ENCODE measurements at regions not wholly inside any gene's neighbourhood (a gene's known extent, or its start where the extent isn't known, plus 50 kb on each side); places are given as distances from the start of the nearest gene placed in this dataset.

DNA sequence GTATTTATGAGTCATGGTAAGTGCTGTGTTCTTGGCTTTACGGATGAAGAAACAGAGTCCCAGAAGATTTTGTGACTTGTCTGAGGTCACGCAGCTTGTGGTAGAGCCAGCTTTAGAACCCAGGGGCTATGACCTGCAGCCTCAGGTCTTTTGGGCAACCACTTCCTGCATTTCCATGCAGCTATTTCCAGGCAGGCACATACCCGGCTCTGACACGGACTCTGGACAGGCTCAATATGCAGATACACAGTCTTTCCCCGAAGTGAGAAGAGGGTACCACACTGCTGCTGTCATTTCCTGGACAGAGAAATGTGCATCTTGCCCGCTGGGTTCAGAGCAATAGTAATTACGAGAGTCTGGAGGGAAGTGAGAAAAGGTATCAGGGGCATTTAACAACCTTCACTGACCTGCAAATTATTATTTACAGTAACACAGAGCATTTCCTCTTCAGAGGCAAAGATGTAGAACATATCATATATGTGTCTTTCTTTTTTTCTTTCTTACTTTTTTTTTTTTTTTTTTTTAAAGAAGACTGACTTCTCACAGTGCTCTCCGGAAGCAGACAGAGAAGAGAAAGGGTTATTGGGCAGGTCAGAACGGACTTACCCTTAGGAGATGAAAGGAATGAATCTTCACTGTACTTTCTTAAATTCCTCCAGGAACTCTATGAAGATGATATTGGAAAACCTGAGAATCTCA is 185.1 kb downstream of the CLIC5 start:
- no peak for DNase-seq

DNA sequence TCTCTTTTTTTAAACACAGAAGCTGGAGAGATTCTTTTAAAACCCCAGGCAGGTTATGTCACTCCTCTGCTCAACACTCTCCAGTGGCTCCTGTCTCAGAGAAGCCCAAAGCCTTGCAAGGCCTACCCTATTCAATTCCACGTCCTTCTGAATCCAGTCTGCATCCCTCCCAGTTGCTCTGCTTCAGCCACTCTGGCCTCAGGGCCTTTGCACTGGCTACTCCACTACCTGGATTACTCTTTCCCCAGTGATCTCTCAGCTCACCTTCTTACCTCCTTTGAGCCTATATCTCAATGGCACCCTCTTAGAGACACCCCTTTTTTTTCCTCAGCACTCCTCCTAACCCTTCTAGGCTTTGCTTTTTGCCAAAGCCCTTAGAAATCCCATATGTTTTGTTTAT is 185.8 kb downstream of the CLIC5 start:
- DNase-seq: no peak

DNA sequence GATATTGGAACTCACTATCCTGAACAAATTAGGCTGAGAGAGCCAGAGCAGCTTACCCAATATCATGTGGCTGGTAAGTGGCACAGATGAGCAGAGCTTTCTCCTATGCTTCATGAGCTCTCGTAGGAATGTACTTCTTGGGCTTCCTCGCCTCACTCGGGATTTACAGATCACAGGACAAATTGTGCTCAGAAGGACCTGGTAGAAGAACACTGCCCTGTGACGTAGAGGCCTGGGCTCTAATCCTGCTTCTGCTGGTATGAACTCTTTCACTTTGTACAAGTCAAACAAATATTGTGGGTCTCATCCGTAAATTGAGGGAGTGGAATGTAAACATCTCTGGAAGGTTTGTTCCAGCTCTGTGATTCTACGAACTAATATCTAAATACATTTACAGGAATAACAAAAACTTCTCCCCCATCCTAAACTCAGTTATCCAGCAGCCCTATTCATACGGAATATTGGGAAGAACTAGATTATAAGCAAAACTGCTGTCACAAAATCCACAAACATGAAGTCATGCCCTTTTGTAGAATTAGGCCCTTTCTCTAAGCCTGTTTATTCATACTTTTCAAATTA is 187.6 kb downstream of the CLIC5 start:
- DNase-seq: no peak

DNA sequence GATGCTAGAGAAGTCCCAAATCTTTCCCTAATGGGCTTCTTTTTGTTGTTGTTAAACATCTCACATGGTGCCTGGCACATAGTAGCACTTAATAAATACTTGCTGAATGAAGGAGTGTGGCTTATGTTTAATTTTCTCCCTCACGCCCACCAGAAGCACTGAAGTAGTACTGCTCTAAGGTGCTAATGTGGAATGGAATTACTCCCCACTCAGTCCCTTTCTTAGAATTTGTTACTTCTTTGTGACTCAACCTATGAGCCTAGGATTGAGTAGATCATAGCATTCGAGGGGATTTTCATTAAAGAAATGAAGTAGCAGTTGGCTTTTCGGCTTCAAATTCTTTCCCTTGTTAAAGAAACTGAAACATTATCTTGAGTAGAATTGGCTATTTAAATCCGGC is 192.8 kb downstream of the CLIC5 start:
- DNase-seq: no peak

DNA sequence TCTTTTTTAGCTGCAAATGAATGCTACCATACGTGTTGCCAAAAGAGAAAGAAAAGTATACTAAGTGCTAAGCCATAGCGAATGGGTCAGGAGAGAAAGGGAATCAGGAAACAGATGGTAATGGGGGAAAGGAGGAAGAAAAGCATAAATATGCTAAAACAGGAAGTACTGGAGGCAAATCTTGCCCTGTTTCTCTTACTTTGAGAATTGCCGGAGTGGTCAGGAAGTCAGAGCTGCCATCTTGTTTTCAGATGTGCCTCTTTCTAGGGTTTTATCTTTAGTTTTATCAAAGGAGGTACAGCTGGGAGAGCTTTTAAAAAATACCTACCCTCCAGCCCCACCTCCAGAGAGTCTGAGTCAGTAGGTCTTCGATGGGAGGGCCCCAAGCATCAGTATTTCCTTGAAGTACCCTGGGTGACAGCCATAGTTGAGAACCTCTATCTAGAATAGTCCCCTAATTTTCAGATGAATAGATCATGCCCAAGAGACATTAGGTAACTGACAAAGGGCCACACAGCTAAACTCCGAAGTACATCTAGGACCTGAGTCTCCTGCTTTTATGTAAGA is 193.3 kb downstream of the CLIC5 start:
- DNase-seq: no peak

DNA sequence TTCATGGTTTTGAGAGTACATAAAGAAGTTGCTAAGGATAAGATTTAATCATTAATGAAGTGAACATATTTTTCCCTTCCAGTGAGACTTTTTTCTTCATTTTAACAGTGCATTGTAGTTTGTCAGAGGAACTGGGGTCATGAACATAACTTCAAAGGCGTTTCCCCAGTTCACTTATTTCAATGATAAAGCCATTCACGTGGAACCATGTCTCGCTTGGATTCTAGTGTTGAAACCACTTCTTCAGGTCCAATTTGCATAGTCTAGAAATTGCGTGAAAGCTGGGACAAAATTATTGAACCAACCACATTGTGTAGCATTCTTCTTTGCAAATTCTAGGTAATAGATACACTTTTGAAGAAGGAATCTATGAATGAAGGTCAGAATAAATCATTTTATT is 197.0 kb downstream of the CLIC5 start:
- no peak for DNase-seq

DNA sequence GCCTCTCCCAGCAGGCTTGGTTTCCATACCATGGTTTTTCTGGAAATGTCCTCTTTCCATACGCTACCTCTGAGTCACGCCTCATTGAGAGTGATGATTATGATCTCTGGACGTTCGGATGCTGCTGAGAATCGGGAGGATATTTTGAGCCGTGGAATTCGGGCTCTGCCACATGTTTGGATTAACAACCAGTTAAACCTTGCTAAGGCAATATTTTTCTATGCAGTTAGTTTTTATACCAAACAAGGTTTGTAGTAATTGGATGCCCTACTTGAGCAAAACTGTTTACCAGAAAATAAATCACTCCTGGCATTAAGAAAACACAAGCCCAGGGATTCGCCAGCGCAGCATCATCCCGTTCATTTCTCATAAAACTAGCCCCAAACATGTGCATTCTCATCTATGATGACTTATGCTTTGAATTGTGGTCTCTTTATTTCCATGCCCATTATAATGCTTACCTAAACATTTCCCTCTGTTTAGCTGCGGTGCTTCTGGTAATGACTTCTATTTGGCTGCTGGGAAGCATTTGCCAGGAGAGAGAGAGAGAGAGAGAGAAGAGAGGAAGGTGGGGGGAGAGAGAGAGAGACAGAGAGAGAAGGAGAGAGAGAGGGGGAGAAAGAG is 198.9 kb downstream of the CLIC5 start:
- no peak for DNase-seq

DNA sequence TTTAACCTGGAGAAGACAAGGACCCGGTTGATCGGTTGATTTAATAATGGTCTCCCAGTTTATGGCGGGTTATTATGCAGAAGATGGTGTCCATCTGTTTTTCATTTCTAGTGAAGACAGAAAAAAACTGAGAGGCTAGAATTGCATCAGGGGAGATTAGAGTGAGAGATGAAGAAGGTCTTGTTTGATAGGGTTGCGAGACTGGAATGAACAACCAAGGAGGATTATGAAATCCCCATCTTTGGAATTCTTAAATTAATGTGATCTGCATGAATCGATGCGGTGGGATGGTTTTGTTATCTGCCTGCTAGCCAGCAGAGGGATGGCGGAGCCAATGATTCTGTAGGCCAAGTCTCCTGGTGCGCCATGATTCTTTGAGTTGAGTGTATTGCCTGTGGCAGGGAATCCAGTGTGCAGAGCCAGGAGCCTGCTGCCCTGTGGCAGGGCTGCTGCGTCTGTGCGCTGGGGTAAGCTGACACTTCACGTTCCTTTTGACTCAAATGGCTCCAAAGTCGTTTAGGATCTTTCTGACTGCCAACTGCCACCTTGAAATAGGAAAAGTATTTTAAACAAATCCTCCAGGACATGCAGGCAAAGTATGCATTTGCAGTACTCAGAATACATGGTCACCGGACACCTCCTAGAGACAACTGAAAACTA is 200.1 kb downstream of the CLIC5 start:
- DNase-seq: no peak

DNA sequence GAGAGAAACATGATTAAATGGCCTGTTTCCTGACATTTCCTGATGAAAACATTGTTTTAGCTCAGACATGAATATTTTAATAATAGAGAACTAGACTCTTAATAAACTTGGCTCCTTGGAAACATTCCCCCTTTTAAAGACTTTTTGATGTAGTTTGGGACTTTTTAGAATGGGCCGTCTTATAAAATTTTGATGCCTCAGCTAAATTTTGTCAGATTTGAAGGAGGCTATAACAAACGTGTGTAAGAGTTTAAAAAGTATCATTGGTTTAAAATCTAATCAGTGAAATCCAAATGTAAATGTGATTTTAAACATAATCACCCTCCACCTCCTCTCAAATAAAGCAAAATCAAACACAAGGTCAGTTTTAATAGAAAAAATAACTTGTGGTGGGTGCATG is 200.9 kb downstream of the CLIC5 start:
- DNase-seq: no peak

DNA sequence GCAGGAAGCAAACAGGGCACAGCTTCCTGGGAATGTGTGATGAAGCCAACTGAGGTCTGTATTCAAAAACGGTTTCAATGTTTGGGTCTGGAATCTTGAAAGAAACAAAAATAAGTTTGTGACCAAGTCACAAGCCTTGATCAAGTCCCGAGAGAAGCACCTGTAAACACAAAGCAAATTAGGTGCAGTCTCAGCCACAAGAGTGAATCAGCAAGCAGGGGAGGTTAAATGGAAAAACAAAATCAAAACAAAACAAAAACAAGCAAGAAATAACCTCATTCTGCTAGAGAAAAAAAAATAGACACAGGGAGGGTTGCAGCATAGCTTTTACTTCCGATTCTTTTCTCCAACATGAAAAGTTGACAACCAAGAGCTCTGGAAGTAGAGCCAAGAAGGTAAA is 201.7 kb downstream of the CLIC5 start:
- DNase-seq: no peak

DNA sequence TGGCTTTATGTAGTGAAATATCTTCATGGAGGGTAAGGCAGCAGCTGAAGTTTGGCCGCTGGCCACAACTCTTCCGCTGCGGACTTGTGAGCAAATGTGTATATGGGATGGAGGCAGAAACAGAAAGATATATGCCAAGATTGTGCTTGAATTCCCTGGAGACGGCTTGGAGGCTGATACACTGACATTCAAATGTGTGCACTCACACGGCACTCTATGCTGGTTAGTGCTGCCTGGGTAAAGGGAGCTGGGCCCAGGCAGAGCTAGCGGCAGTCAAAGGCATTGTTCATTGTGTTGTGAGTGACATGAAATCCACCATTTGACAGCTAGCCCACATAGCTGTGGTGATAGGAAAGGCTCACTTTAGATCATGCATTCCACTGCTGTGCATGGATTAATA is 202.7 kb downstream of the CLIC5 start:
- DNase-seq: no peak

DNA sequence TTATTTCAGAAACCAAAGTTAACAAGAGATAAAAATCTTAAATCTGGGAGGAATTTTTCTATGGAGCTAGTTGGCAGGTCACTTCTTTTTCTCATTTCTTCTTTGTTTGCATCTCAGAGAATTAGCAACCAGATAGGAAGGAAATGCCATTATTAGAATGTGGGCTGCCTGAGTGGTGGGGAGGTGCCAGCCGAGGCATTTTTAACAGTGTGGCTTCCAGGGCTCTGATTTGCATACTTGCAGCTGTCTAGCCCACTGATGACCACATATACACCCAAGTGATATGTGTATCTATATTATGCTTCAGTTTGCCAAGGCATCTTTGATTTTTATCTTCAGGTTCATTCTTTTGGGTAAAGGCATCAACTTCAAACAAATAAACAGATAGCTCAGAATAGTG is 206.7 kb downstream of the CLIC5 start:
- DNase-seq: no peak

DNA sequence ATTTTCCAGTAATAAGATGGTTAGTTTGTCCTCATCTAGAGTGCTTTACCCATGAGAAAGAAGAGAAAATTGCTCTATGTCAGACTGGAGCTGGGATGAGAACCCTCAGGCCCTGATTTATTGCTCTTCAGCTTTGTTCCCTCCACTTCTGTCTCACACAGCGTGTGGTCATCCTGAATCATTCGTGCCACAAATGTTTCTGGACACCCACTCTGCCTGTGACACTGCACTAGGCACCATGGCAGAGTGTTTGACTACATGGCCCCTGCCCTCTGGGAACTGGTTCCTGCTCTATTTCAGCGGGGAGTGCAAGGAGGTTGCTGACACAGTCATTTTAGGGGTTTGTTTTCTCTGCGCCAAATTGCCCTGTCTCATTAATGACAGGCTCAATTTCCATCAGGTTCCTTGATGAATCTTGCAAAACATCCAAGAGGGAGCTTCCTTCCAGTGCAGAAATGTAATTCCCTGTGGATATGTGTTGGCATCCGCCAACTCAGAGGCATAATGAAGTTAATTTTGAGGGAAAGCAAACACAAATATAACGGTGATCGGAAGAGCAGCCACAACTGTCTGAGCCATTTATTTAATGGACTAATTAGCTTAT is 207.5 kb downstream of the CLIC5 start:
- DNase-seq: no peak

DNA sequence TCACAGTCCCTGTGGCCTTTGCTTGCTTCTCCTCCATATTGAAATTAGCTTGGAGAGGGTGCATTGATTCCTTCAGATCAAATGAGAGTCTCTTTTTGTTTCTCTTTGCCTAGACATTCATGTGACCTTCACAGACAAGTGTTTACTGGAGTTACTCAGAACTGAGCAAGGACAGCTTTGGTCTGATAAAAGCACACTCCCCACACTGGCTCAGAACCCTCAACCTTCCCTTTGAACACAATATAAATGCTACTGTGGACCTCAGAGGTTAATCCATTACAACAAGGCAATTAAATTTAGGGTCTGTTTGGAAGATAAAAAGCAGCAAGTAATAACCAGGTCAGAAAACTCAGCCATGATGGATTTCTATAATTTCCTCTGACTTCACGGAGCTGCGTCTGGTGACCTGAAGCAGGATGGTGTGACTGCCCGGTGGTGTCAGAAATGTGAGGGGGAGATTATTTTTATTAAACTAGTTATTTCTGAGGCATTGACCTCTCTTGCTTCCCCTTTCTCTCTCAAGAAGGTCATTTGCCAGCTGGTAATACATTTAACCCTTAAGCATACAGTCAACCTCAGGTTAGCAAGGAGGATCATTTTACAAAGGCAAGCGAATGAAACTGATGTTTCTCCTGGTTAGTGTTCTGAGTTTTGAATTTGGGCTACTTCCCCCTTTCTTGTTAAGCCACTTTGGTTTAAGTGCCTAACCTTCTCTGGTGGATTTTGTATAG is 208.2 kb downstream of the CLIC5 start:
- DNase-seq: no peak

DNA sequence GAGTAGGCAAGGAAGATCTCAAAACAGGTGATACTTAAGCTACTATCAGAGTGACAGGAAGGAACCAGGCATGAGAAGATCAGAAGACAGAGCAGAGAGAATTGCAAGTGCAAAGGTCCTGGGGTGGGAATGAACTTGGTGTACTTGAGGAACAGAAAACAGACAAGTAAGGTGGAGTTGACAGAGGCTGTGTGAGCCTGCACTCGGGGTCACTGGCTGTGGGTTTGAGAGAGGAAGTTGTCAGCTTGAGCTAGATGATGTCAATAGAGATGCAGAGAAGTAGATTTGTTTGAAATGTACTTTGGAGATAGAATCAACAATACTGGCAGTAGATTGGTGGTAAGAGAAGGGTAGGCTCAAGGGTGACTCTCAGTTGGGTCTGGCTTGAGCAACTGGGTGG is 209.5 kb downstream of the CLIC5 start:
- no peak for DNase-seq

DNA sequence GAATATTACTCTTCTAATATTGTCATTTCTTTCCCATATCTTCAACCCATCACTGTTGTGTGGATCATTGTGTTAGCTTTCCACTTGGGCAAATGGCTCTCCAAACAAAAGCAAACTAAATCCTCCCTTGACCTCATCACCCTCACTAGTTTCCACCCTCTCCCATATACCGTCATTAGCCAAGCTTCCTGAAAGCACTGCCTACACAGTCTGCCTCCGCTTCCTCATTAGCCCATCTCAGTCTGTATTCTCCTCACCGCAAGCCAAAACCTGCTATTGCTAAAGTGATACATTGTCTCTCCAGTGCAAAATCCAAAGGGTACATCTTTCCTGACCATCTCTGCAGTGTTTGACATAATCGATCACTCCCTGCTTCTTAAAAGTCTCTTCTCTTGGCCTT is 212.6 kb downstream of the CLIC5 start:
- DNase-seq: no peak

DNA sequence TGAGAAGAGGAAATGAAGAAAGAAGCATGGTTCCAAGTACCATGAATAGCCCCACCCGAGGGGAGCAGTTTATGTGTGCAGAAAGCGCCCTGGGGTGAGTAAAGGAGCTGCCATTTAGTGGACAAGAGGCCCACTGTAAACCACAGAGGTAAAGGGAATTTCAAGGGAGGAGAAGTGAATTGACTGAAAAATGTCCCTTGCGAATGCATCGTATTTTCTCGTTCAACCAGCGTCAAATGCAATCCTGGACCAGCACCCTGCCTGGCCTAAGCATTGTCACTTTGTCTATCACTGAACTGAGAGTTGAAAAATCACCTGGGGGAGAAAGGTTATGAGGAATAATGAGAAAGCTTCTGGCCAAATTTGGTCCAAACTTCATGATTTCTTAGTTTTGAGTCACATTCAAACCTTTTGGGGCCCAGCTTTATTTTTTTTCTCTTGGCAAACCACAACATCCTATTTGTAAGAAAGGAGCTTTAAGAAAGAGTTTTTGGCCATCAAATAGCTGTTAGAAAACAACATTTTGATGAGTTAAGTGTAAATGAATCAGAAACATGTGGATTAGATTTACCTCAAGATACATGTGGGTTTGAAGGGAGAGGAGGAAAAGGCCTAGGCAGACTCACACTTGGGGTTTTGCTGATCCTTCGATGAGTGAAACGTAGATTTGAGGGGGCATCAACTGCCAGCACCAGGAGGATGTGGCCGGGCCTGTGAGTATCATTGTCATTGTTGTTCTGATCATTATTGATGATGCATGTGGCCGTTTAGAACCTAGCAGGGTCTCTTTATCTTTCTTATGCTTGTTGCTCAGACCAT is 214.0 kb downstream of the CLIC5 start:
- no peak for DNase-seq

DNA sequence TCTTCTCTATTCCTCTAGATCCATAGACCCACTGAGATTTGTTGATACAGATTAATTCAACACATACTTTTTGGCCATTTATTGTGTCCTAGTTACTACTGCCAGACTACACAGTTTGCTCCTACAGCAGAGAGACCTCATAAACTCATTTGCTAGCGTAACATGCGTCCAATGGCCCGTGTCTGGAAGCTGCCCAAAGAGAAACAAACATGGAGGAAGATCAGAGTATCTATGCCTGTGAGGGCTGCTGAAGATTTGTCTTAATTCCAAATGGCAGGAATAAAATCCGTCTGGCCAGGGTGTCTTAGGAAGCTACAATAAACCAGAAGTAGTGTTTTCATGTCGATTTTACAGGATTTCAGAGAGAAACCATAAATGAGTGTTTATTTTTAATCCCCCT is 214.7 kb downstream of the CLIC5 start:
- DNase-seq: no peak

DNA sequence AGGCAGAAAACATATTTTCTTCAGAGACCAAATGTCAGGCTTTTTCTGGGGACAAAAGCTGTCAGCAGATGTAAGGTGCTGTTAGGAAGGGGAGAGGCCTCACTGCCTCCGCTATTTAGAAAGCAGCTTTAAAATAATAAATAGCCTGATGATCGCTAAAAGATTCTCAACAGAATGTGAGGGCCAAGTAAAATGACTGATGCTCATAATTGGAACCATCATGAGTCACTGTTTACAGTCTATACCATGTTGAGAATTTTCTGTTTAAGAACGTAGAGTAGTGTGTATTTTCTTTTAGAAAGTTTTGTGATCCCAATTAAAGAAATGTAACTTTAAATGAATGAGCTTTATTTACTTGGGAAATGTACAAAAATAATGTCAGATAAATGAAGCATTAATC is 220.0 kb downstream of the CLIC5 start:
- DNase-seq: no peak

DNA sequence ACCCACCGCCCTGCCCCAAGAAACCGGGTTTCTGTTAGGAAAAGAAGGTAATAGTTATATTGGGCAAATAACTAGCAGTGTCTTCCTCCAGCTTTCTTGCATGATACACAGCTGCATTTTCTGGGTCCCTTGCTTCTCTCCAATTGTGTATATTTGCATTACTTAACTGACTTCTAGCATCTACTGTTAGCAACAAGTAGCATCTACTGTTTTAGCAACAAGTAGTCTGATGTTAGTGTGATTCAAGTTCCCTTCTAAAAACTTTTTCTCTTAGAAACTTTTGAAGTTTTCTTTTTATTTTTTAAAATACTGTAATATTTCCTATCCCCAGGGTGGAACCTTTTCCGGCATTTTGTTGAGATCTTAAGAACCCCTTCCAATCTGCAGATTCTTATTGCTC is 221.2 kb downstream of the CLIC5 start:
- DNase-seq: no peak

DNA sequence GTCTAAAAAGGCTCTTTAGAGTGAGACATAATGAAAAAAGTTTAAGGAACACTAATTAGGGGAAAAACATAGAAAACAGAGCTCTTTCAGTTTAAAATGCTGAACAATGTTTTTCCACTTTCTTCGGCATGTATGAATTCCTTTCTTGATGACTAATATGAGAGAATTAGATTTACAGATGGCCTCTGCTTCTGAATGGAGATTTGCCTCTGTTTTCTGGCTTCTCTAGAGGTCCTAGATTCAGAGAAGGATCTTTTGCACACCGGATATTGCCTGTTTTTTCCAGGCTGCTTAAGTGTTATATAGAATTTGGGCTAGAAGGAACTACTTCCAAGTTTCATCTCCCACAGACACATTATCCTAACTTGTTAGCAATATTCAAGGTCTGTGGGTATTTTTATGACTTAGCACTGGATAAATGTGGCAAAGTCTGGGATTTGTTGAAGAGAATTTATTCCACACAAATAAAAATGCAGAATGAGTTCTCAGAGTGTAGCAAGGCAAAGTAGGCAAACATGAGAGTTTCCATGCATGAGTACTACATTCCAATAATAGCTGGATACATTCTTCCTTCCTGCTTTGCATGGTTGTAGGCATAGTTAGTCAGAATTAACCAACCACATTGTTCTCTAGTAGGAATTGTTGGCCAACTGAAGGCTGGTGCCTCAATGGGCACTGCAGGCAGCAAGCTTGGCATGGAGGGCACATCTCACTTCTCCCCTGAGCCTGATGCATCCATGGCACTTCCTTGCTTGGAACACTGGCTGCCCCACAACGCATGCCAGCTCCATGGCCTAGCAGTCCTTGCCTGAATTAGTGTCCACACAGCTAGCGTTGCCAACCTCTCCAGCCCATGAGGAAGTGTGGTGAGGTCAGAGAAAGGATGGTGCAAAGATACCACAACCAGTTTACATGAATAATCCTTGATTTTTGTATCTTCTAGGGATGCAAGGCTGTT is 224.2 kb downstream of the CLIC5 start:
- no peak for DNase-seq
